Prostate gland (tissue), 2 donors: ENCODE measurements at regions not wholly inside any gene's neighbourhood (a gene's known extent, or its start where the extent isn't known, plus 50 kb on each side); places are given as distances from the start of the nearest gene placed in this dataset.
"Not testable (repeated sequence)": the region's sequence is repeated elsewhere in the genome, so short reads cannot be mapped to it uniquely, and the experiment has no call there.

Experiments
- DNase-seq: peaks from one replicate; pipeline ENCODE4 v3.0.0-alpha.2; 2019; ENCODE audit warnings: low spot score
- H3K27ac ChIP-seq, 2 donors: fragments of 200-600 bp; sonication (generic); 2 replicates each; pipeline ENCODE4 v1.5.1; 2017 to 2019
- H3K27me3 ChIP-seq: fragments of 200-600 bp; sonication (generic); replicated peaks from 2 replicates; pipeline ENCODE4 v1.5.1; 2019; ENCODE audit not compliant: insufficient read depth
- H3K36me3 ChIP-seq, 2 donors: fragments of 200-600 bp; sonication (generic); 1 replicate in 1 of 2; 2 replicates in 1 of 2; pipeline versions ENCODE4 v1.5.1 to v1.8.1; 2017 to 2019
- H3K4me1 ChIP-seq: fragments of 200-600 bp; sonication (generic); replicated peaks from 2 replicates; pipeline ENCODE4 v1.5.1; 2019
- H3K4me3 ChIP-seq, 2 donors: fragments of 200-600 bp; sonication (generic); 2 replicates each; pipeline ENCODE4 v1.5.1; 2017 to 2019
- H3K9me3 ChIP-seq: fragments of 200-600 bp; sonication (generic); 2 replicates; pipeline ENCODE4 v1.5.1; 2017
- CTCF ChIP-seq, 4 experiments: fragments of 200-600 bp in 2 of 4; fragments of 450-650 bp in 2 of 4; sonication (generic) in 2 of 4; IDR thresholded peaks; 1 replicate in 3 of 4; 2 replicates in 1 of 4; pipeline ENCODE4 v1.5.1; 2016 to 2019; ENCODE audit warnings: antibody characterized with exemption in 4 of 4, mild to moderate bottlenecking in 2 of 4, moderate library complexity in 2 of 4
- POLR2A ChIP-seq: fragments of 450-650 bp; IDR thresholded peaks from one replicate; pipeline ENCODE4 v1.6.1; 2016; ENCODE audit warnings: antibody characterized with exemption, mild to moderate bottlenecking
- POLR2AphosphoS5 ChIP-seq: sonication (generic); formaldehyde crosslinking; IDR thresholded peaks from one replicate; pipeline ENCODE4 v1.6.1; 2017; ENCODE audit warnings: antibody characterized with exemption
- WGBS: methylation state at CpG from one replicate; pipeline ENCODE4 v1.1.5; 2018; 5-methylcytosine and 5-hydroxymethylcytosine counted together
- intact Hi-C: fragments of 100-400 bp; cut with DNase I; formaldehyde crosslinking; loops from one replicate; pipeline ENCODE4 v1.14.2; 2022

GRCh38 chr14:106513302-106513701 is 986.9 kb downstream of the TMEM121 start:
- TF ChIP-seq POLR2A (no peak), CTCF (IDR thresholded peaks at IDR 0.05) (no peak), POLR2AphosphoS5 (no peak)
- 70% methylated on average over 3 of the region's 3 CpGs for WGBS
- intact Hi-C loops: no loop called here

GRCh38 chr14:106518054-106518943 is 991.9 kb downstream of the TMEM121 start:
- Histone ChIP-seq H3K27ac (no peak overlapping the region), H3K36me3 (no peaks in the 10 kb centered on the region), H3K4me1 (no peaks in the 10 kb centered on the region), H3K9me3 (no peaks in the 10 kb centered on the region), H3K4me3 (no peak overlapping the region), H3K27me3 (no peaks in the 10 kb centered on the region)
- DNase-seq: no peak
- 44% methylated on average over 11 of the region's 11 CpGs for WGBS
- intact Hi-C loops: no loop called here
- peak in 1 of 4 experiments; percentile 10 for TF ChIP-seq CTCF (IDR thresholded peaks at IDR 0.05)
- no peak for TF ChIP-seq POLR2AphosphoS5

More at GRCh38 chr14:106513302-106513701, 986.9 kb downstream of the TMEM121 start:
- no peaks in the 10 kb centered on the region for H3K27me3 ChIP-seq
- no peaks in the 10 kb centered on the region for H3K9me3 ChIP-seq
- H3K4me1 ChIP-seq: no peaks in the 10 kb centered on the region
- no peak for DNase-seq
- H3K36me3 ChIP-seq: no peaks in the 10 kb centered on the region
- no peak overlapping the region for H3K4me3 ChIP-seq
- H3K27ac ChIP-seq: no peak overlapping the region

GRCh38 chr14:106522118-106522517 is 995.7 kb downstream of the TMEM121 start:
- DNase-seq, H3K27me3 ChIP-seq, H3K27ac ChIP-seq, H3K9me3 ChIP-seq, intact Hi-C loops, H3K36me3 ChIP-seq, H3K4me1 ChIP-seq, H3K4me3 ChIP-seq: not testable (repeated sequence)
- WGBS: 35% methylated on average over 1 of the region's 1 CpG

GRCh38 chr14:106522990-106523389 is 996.6 kb downstream of the TMEM121 start:
- TF ChIP-seq CTCF (IDR thresholded peaks at IDR 0.05) (no peak), POLR2A (no peak), POLR2AphosphoS5 (no peak)
- Histone ChIP-seq H3K27ac (no peak overlapping the region), H3K27me3 (no peaks in the 10 kb centered on the region), H3K36me3 (no peaks in the 10 kb centered on the region), H3K9me3 (no peaks in the 10 kb centered on the region), H3K4me3 (no peak overlapping the region), H3K4me1 (no peaks in the 10 kb centered on the region)
- DNase-seq: no peak
- 5% methylated on average over 2 of the region's 2 CpGs for WGBS
- intact Hi-C loops: no loop called here

- no peak for DNase-seq
- Histone ChIP-seq H3K27me3 (no peaks in the 10 kb centered on the region), H3K36me3 (no peaks in the 10 kb centered on the region), H3K4me1 (no peaks in the 10 kb centered on the region), H3K27ac (no peak overlapping the region), H3K4me3 (no peak overlapping the region), H3K9me3 (no peaks in the 10 kb centered on the region)
- no peak for TF ChIP-seq POLR2AphosphoS5
- intact Hi-C loops: no loop called here
- WGBS: 45% methylated on average over 2 of the region's 2 CpGs
Observed at GRCh38 chr14:106528717-106529116, 1002.3 kb downstream of the TMEM121 start.

- 72% methylated on average over 3 of the region's 3 CpGs for WGBS
- no peak for DNase-seq
- Histone ChIP-seq H3K27me3 (no peaks in the 10 kb centered on the region), H3K9me3 (no peaks in the 10 kb centered on the region), H3K27ac (no peak overlapping the region), H3K36me3 (no peaks in the 10 kb centered on the region), H3K4me3 (no peak overlapping the region), H3K4me1 (no peaks in the 10 kb centered on the region)
- intact Hi-C loops: no loop called here
- TF ChIP-seq CTCF (IDR thresholded peaks at IDR 0.05) (no peak), POLR2AphosphoS5 (no peak), POLR2A (no peak)
Observed at GRCh38 chr14:106530031-106530422, 1003.6 kb downstream of the TMEM121 start.
